BJ (cell line): ENCODE measurements at regions not wholly inside any gene's neighbourhood (a gene's known extent, or its start where the extent isn't known, plus 50 kb on each side); places are given as distances from the start of the nearest gene placed in this dataset.

Experiments
- CTCF ChIA-PET: fragments of 350-600 bp; formaldehyde crosslinking; extraction: SDS; loops from one replicate; lab custom pipeline; 2021; ENCODE audit warnings: antibody characterized with exemption, inconsistent platforms; lab: Yijun Ruan, JAX
- POLR2A ChIA-PET: fragments of 300-600 bp; sonication (Branson Sonifier 250); formaldehyde crosslinking; extraction: SDS; loops from one replicate; lab custom pipeline; 2021; ENCODE audit warnings: antibody characterized with exemption; lab: Charles Lee
- DNase-seq: peaks from one replicate; pipeline ENCODE4 v3.0.0-alpha.2; 2011; ENCODE audit warnings: low read depth
- H3K27me3 ChIP-seq: 2 replicates; pipeline ENCODE4 v1.6.0; 2011; ENCODE audit warnings: low read length; ENCODE audit not compliant: control insufficient read depth, insufficient read depth
- H3K36me3 ChIP-seq: 2 replicates; pipeline ENCODE4 v1.5.1; 2011; ENCODE audit warnings: low read length; ENCODE audit not compliant: control insufficient read depth, insufficient read depth
- H3K4me3 ChIP-seq: 2 replicates; pipeline ENCODE4 v1.5.1; 2011; ENCODE audit warnings: low read depth, mild to moderate bottlenecking, control low read depth, low read length
- CTCF ChIP-seq: IDR thresholded peaks from 2 replicates; pipeline ENCODE4 v1.5.1; 2011; ENCODE audit warnings: low read depth, mild to moderate bottlenecking, control low read depth, inconsistent platforms, low read length, moderate library complexity; ENCODE audit not compliant: insufficient read depth

- no peak for TF ChIP-seq CTCF
- ChIA-PET CTCF (no interaction called here), POLR2A (no interaction called here)
- no peak overlapping the region for H3K4me3 ChIP-seq
- no peak for DNase-seq
- no peaks in the 10 kb centered on the region for H3K27me3 ChIP-seq
- no peaks in the 10 kb centered on the region for H3K36me3 ChIP-seq
Observed at GRCh38 chr5:30000231-30000630, 1193.3 kb upstream of the CDH6 start.

- CTCF ChIA-PET, result no interaction called here
- no peak for TF ChIP-seq CTCF
- no peaks in the 10 kb centered on the region for H3K27me3 ChIP-seq
Observed at GRCh38 chr5:29995154-29995553, 1198.3 kb upstream of the CDH6 start.

GRCh38 chr5:29994519-29994918 lies 1199.0 kb upstream of the CDH6 start:
- DNase-seq, result no peak
- H3K4me3 ChIP-seq, result no peak overlapping the region
- ChIA-PET POLR2A (no interaction called here), CTCF (no interaction called here)
- no peaks in the 10 kb centered on the region for H3K36me3 ChIP-seq
- no peak for TF ChIP-seq CTCF
- H3K27me3 ChIP-seq, result no peaks in the 10 kb centered on the region

More at GRCh38 chr5:29995154-29995553, 1198.3 kb upstream of the CDH6 start:
- H3K36me3 ChIP-seq, result no peaks in the 10 kb centered on the region
- POLR2A ChIA-PET, result no interaction called here
- H3K4me3 ChIP-seq, result no peak overlapping the region
- no peak for DNase-seq

GRCh38 chr5:29993286-29993685 lies 1200.2 kb upstream of the CDH6 start:
- CTCF ChIA-PET, result no interaction called here

GRCh38 chr5:29992248-29992647 lies 1201.2 kb upstream of the CDH6 start:
- ChIA-PET POLR2A (no interaction called here), CTCF (no interaction called here)
- no peak for TF ChIP-seq CTCF
- Histone ChIP-seq H3K36me3 (no peaks in the 10 kb centered on the region), H3K4me3 (no peak overlapping the region), H3K27me3 (no peaks in the 10 kb centered on the region)
- no peak for DNase-seq

More at GRCh38 chr5:29993286-29993685, 1200.2 kb upstream of the CDH6 start:
- no peaks in the 10 kb centered on the region for H3K36me3 ChIP-seq
- DNase-seq, result no peak
- H3K4me3 ChIP-seq, result no peak overlapping the region
- no peaks in the 10 kb centered on the region for H3K27me3 ChIP-seq
- TF ChIP-seq CTCF, result no peak
- POLR2A ChIA-PET, result no interaction called here
